ENCODE measurements at regions not wholly inside any gene's neighbourhood (a gene's known extent, or its start where the extent isn't known, plus 50 kb on each side); places are given as distances from the start of the nearest gene placed in this dataset.
"Not testable (repeated sequence)": the region's sequence is repeated elsewhere in the genome, so short reads cannot be mapped to it uniquely, and the experiment has no call there.

DNA sequence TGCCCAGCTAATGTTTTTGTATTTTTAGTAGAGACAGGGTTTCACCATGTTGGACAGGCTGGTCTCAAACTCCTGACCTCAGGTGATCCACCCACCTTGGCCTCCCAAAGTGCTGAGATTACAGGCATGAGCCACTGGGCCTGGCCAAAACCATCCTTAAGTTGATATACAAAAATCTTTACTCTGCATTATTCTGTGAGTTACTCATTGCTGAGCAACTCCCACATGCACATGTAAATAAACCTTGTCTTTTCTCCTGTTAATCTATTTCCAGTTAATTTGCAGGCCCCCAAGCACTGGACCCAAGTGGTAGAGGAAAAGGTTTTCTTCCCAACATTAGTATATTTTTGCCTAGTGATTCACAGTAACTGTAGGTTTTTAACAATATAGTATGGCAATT, 242.8 kb downstream of the KLF5 start:
- peak in 2 of 8 experiments; percentile 52 to 73 for ATAC-seq (replicated peaks in 6 of 8)
- H3K27ac ChIP-seq; in situ Hi-C loops (cut with MboI; ENCODE audit: low pct_unique_long_range_greater_than_20kb in 2 of 9, low sequenced_read_pairs in 9 of 9, unreplicated experiment in 9 of 9); H3K4me3 ChIP-seq; H3K4me1 ChIP-seq (replicated peaks in 1 of 2): not testable (repeated sequence)

GRCh38 chr13:73300718-73301425, 242.1 kb downstream of the KLF5 start:
- H3K27ac ChIP-seq = no peak overlapping the region
- 63 to 100% (median 85%) methylated on average over 1 to 3 of the region's 3 CpGs for WGBS, 10 experiments
- in situ Hi-C loops (cut with MboI; ENCODE audit: low pct_unique_long_range_greater_than_20kb in 2 of 9, low sequenced_read_pairs in 9 of 9, unreplicated experiment in 9 of 9) = no loop called here
- H3K4me1 ChIP-seq (replicated peaks in 1 of 2) = no peaks in the 10 kb centered on the region
- no peak for ATAC-seq (replicated peaks in 6 of 8)
- no peak overlapping the region for H3K4me3 ChIP-seq

DNA sequence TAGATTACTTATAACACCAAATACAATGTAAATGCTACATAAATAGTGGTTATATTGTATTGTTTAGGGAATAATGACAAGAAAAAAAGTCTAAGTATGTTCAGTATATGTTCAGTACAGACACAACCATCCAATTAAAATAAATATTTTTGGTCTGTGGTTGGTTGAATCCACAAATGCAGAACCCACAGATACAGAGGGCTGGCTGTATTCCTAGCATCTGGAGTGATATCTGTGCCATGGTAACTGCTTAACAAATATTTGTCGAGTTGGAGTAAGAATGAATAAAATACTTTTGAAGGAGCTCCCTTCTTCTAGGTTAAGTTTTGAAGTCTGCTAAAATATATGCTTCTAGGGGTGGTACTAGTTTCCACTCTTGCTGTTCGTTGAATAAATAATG, 241.0 kb downstream of the KLF5 start:
- no peak for ATAC-seq (replicated peaks in 6 of 8)
- Histone ChIP-seq H3K4me3 (no peak overlapping the region), H3K4me1 (replicated peaks in 1 of 2) (no peaks in the 10 kb centered on the region), H3K27ac (no peak overlapping the region)
- in situ Hi-C loops (cut with MboI; ENCODE audit: low pct_unique_long_range_greater_than_20kb in 2 of 9, low sequenced_read_pairs in 9 of 9, unreplicated experiment in 9 of 9) = no loop called here
- WGBS, 10 experiments = 0 to 100% (median 85%) methylated on average over 1 to 2 of the region's 2 CpGs; no CpG with 5 or more reads in 2 of the 10 experiments

GRCh38 chr13:73293913-73294523, 235.2 kb downstream of the KLF5 start:
- Histone ChIP-seq H3K27ac (no peak overlapping the region), H3K4me1 (replicated peaks in 1 of 2) (no peaks in the 10 kb centered on the region), H3K4me3 (no peak overlapping the region)
- in situ Hi-C loops (cut with MboI; ENCODE audit: low pct_unique_long_range_greater_than_20kb in 2 of 9, low sequenced_read_pairs in 9 of 9, unreplicated experiment in 9 of 9) = no loop called here
- ATAC-seq (replicated peaks in 6 of 8) = no peak
- WGBS, 10 experiments = 8 to 100% (median 98%) methylated on average over 1 to 5 of the region's 6 CpGs; no CpG with 5 or more reads in 1 of the 10 experiments

DNA sequence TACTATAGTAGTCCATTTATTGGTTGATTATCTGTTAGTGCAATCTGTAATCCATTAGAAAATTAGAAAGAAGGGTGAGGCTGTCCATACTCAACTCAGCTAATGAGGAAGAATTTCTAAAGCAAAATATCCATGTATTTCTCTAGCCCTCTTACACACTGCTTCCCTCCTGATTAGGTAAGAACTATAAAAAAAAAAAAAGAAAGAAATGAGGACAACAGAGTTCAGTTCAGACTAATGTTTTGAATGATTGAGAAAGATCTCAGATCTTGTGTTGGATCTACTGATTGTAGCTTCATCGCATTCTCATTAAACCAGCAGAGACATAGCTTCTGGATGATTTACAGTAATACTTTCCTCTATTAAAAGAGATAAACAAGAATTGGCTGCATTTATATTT, 233.3 kb downstream of the KLF5 start:
- WGBS, 10 experiments = 33 to 100% (median 83%) methylated on average over 1 of the region's 1 CpG; no CpG with 5 or more reads in 1 of the 10 experiments
- H3K4me3 ChIP-seq = no peak overlapping the region
- ATAC-seq (replicated peaks in 6 of 8) = no peak
- no peaks in the 10 kb centered on the region for H3K4me1 ChIP-seq (replicated peaks in 1 of 2)
- in situ Hi-C loops (cut with MboI; ENCODE audit: low pct_unique_long_range_greater_than_20kb in 2 of 9, low sequenced_read_pairs in 9 of 9, unreplicated experiment in 9 of 9) = no loop called here
- H3K27ac ChIP-seq = no peak overlapping the region

DNA sequence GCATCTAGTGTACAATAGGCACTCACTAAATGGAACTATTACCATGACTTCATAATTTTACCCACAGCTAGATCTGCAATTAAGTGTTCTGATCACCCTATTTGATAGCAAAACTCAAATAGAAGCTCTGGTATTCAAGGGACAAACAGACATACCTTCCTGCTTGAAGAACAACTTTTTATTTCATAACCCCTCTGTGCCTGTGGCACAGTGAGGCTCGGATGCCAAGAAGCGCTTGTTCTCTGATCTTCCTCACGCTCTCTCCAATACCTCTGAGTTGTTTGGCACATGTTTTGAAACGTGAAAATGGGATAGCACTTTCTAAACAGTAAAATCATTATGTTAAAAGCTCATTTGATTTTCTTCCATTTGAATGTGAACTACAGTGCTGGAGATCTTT, 232.0 kb downstream of the KLF5 start:
- in situ Hi-C loops (cut with MboI; ENCODE audit: low pct_unique_long_range_greater_than_20kb in 2 of 9, low sequenced_read_pairs in 9 of 9, unreplicated experiment in 9 of 9) = no loop called here
- H3K4me3 ChIP-seq = no peak overlapping the region
- no peak for ATAC-seq (replicated peaks in 6 of 8)
- 20 to 100% (median 76%) methylated on average over 1 to 4 of the region's 4 CpGs; no CpG with 5 or more reads in 1 of the 10 experiments for WGBS, 10 experiments
- no peak overlapping the region for H3K27ac ChIP-seq
- H3K4me1 ChIP-seq (replicated peaks in 1 of 2) = no peaks in the 10 kb centered on the region

DNA sequence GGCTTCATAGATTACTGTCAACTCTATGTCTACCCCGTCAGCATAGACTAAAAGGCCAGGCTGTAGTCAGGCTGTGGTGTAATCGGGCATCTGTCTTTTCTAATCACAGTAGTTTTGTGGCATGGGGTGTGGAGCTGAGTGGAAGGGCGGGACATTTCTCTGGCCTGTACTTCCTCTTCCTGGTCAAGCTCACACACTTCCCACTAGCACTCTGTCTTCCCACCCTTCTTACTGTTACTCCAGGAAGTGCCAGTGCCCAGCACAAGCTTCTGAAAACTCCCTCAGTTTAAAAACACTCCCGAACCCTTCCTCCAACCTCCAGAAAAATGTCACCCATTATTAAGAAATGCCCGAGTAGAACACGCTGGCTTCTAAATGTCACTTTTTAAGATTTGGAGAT, 229.8 kb downstream of the KLF5 start:
- ATAC-seq (replicated peaks in 6 of 8) = no peak
- H3K27ac ChIP-seq = no peak overlapping the region
- H3K4me1 ChIP-seq (replicated peaks in 1 of 2) = no peaks in the 10 kb centered on the region
- in situ Hi-C loops (cut with MboI; ENCODE audit: low pct_unique_long_range_greater_than_20kb in 2 of 9, low sequenced_read_pairs in 9 of 9, unreplicated experiment in 9 of 9) = no loop called here
- H3K4me3 ChIP-seq = no peak overlapping the region
- WGBS, 10 experiments = 35 to 100% (median 84%) methylated on average over 1 to 5 of the region's 6 CpGs; no CpG with 5 or more reads in 3 of the 10 experiments

- Histone ChIP-seq H3K4me3 (no peak overlapping the region), H3K27ac (no peak overlapping the region), H3K4me1 (replicated peaks in 1 of 2) (no peaks in the 10 kb centered on the region)
- WGBS, 10 experiments = 71 to 100% (median 90%) methylated on average over 2 to 3 of the region's 3 CpGs; no CpG with 5 or more reads in 1 of the 10 experiments
- no peak for ATAC-seq (replicated peaks in 6 of 8)
- in situ Hi-C loops (cut with MboI; ENCODE audit: low pct_unique_long_range_greater_than_20kb in 2 of 9, low sequenced_read_pairs in 9 of 9, unreplicated experiment in 9 of 9) = no loop called here
These were observed 229.0 kb downstream of the KLF5 start for GRCh38 chr13:73287831-73288230.

- in situ Hi-C loops (cut with MboI; ENCODE audit: low pct_unique_long_range_greater_than_20kb in 2 of 9, low sequenced_read_pairs in 9 of 9, unreplicated experiment in 9 of 9) = no loop called here
- 57 to 100% (median 87%) methylated on average over 1 to 8 of the region's 10 CpGs for WGBS, 10 experiments
- peak in 1 of 8 experiments; percentile 70 for ATAC-seq (replicated peaks in 6 of 8)
- H3K4me3 ChIP-seq = no peak overlapping the region
- no peak overlapping the region for H3K27ac ChIP-seq
- H3K4me1 ChIP-seq (replicated peaks in 1 of 2) = no peaks in the 10 kb centered on the region
These were observed 228.3 kb downstream of the KLF5 start for GRCh38 chr13:73286942-73287620.

DNA sequence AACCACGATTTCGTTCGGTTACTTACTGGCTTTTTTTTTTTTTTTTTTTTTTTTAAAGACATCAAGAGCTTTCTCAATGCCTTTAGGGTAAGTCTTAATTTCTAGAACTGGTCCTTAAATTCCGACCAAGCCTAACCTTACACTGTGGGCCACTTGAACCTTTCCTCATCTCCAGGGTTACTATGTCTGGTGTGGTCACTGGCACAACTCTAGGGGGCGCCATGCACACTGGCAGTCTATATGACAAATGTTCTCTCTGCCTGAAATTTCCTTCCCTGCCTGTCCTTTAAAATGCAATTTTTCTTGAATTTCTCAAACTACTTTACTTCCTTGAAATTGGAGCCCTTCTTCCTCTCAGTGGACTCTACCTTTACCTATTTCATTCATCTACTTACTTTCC, 227.4 kb downstream of the KLF5 start:
- 0 to 98% (median 90%) methylated on average over 1 to 5 of the region's 5 CpGs; no CpG with 5 or more reads in 1 of the 10 experiments for WGBS, 10 experiments
- in situ Hi-C loops (cut with MboI; ENCODE audit: low pct_unique_long_range_greater_than_20kb in 2 of 9, low sequenced_read_pairs in 9 of 9, unreplicated experiment in 9 of 9) = no loop called here
- ATAC-seq (replicated peaks in 6 of 8) = no peak

GRCh38 chr13:73284081-73284874, 225.5 kb downstream of the KLF5 start:
- WGBS, 10 experiments = 6 to 100% (median 81%) methylated on average over 3 to 6 of the region's 6 CpGs; no CpG with 5 or more reads in 1 of the 10 experiments
- in situ Hi-C loops (cut with MboI; ENCODE audit: low pct_unique_long_range_greater_than_20kb in 2 of 9, low sequenced_read_pairs in 9 of 9, unreplicated experiment in 9 of 9) = no loop called here
- Histone ChIP-seq H3K4me1 (replicated peaks in 1 of 2) (no peaks in the 10 kb centered on the region), H3K4me3 (no peak overlapping the region), H3K27ac (no peak overlapping the region)
- ATAC-seq (replicated peaks in 6 of 8) = no peak

More for the DNA sequence above, 227.4 kb downstream of the KLF5 start:
- Histone ChIP-seq H3K4me3 (no peak overlapping the region), H3K4me1 (replicated peaks in 1 of 2) (no peaks in the 10 kb centered on the region), H3K27ac (no peak overlapping the region)

DNA sequence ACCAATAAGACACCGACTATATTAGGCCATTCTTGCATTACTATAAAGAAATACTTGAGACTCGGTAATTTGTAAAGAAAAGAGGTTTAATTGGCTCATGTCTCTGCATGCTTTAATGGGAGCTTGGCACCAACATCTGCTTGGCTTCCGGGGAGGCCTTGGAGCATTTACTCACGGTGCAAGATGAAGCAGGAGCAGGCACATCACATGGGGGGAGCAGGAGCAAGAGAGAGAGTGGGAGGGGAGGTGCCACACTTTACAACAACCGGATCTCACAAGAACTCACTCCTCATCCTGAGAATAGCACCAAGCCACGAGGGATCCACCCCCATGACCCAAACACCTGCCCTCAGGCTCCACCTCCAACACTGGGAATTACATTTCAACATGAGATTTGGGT, 224.8 kb downstream of the KLF5 start:
- ATAC-seq (replicated peaks in 6 of 8) = no peak
- Histone ChIP-seq H3K4me3 (no peak overlapping the region), H3K27ac (no peak overlapping the region), H3K4me1 (replicated peaks in 1 of 2) (no peaks in the 10 kb centered on the region)
- 30 to 100% (median 84%) methylated on average over 1 to 6 of the region's 6 CpGs; no CpG with 5 or more reads in 2 of the 10 experiments for WGBS, 10 experiments
- in situ Hi-C loops (cut with MboI; ENCODE audit: low pct_unique_long_range_greater_than_20kb in 2 of 9, low sequenced_read_pairs in 9 of 9, unreplicated experiment in 9 of 9) = no loop called here

DNA sequence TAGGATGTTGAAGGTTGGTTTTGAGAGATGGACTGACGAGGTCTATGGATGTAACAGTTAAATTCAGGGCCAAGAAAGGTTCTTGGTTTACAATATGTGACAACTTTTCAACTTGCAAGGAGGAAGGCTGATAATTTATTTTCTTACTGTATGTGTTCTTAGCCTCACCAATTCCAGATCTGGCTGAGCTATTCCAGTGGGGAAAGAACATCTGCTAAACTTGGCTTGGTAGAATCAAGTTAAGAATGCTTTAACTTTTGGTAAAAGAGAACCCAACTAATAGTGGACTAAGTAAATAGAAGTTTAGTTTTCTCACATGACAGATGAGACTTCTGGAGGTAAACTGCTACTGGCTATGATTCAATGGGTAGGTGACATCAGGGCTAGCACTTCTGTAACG, 222.9 kb downstream of the KLF5 start:
- no peaks in the 10 kb centered on the region for H3K4me1 ChIP-seq (replicated peaks in 1 of 2)
- no peak overlapping the region for H3K27ac ChIP-seq
- ATAC-seq (replicated peaks in 6 of 8) = no peak
- 17 to 100% (median 67%) methylated on average over 1 to 2 of the region's 2 CpGs; no CpG with 5 or more reads in 1 of the 10 experiments for WGBS, 10 experiments
- in situ Hi-C loops (cut with MboI; ENCODE audit: low pct_unique_long_range_greater_than_20kb in 2 of 9, low sequenced_read_pairs in 9 of 9, unreplicated experiment in 9 of 9) = no loop called here
- no peak overlapping the region for H3K4me3 ChIP-seq
